HCT116 (cell line): ENCODE measurements at regions not wholly inside any gene's neighbourhood (a gene's known extent, or its start where the extent isn't known, plus 50 kb on each side); places are given as distances from the start of the nearest gene placed in this dataset.

ENCODE experiments used
- ATAC-seq: fragments of 200-7000 bp; cut with Tn5 transposase; 2 replicates; pipeline ENCODE4 v1.9.1; 2020; ENCODE audit warnings: mild to moderate bottlenecking, moderate library complexity
- BruUV-seq: library from RNA; stranded (reverse); fragments of 400-500 nt; replicated peaks from 2 replicates; lab custom pipeline; 2021; lab: Mats Ljungman, UMichigan
- CTCF ChIA-PET: fragments of 300-600 bp; sonication (Branson Sonifier 250); formaldehyde crosslinking; loops from one replicate; lab custom pipeline; 2021; ENCODE audit warnings: antibody characterized with exemption; lab: Charles Lee
- POLR2A ChIA-PET: fragments of 300-600, 350-600 bp; sonication (Branson Sonifier 250); formaldehyde crosslinking; loops from one replicate; lab custom pipeline; 2021; ENCODE audit warnings: antibody characterized with exemption; lab: Charles Lee
- RAD21 ChIA-PET, 2 experiments: fragments of 300-600 bp; sonication (Branson Sonifier 250); formaldehyde crosslinking; loops; one replicate each; lab custom pipeline; 2023; ENCODE audit warnings: low total read pairs in 2 of 2; ENCODE audit not compliant: uncharacterized antibody in 2 of 2, unreplicated experiment in 2 of 2, low non-redundant PET in 1 of 2; lab: Charles Lee
- DNase-seq: peaks from one replicate; pipeline ENCODE4 v3.0.0-alpha.2; 2010; ENCODE audit warnings: low read depth, low spot score
- H2AFZ ChIP-seq: fragments of 200-600 bp; shearing (Covaris generic), sonication (generic); 2 replicates; pipeline ENCODE4 v1.6.1; 2017; ENCODE audit warnings: low read depth, mixed run types, mixed read lengths, antibody characterized with exemption, low read length; ENCODE audit not compliant: poor library complexity, severe bottlenecking
- H3K27ac ChIP-seq: 2 replicates; pipeline ENCODE4 v1.5.1; 2012; ENCODE audit warnings: low read depth, low read length
- H3K27me3 ChIP-seq: fragments of 200-600 bp; sonication (generic); 2 replicates; pipeline ENCODE4 v1.6.1; 2016; ENCODE audit warnings: mixed run types, low read length, mixed read lengths; ENCODE audit not compliant: insufficient read depth
- H3K36me3 ChIP-seq, 2 experiments: fragments of 200-500 bp in 1 of 2; fragments of 200-600 bp in 1 of 2; sonication (Bioruptor generic) in 1 of 2; sonication (generic) in 1 of 2; 2 replicates each; pipeline versions ENCODE4 v1.5.1 to v1.6.1; 2014 to 2016; ENCODE audit warnings: low read length in 2 of 2, inconsistent platforms in 1 of 2, mixed read lengths in 1 of 2, mixed run types in 1 of 2; ENCODE audit not compliant: insufficient read depth in 2 of 2, control insufficient read depth in 1 of 2
- H3K4me1 ChIP-seq, 2 experiments: fragments of 200-600 bp in 1 of 2; sonication (generic) in 1 of 2; 2 replicates each; pipeline versions ENCODE4 v1.5.1 to v1.6.1; 2012 to 2017; ENCODE audit warnings: low read length in 2 of 2, inconsistent platforms in 1 of 2, mild to moderate bottlenecking in 1 of 2, mixed read lengths in 1 of 2, mixed run types in 1 of 2, moderate library complexity in 1 of 2; ENCODE audit not compliant: insufficient read depth in 2 of 2, control insufficient read depth in 1 of 2
- H3K4me2 ChIP-seq: fragments of 200-600 bp; sonication (generic); 2 replicates; pipeline ENCODE4 v1.6.1; 2017; ENCODE audit warnings: mixed run types, low read length, mixed read lengths
- H3K4me3 ChIP-seq, 2 experiments: fragments of 200-600 bp in 1 of 2; sonication (generic) in 1 of 2; replicated peaks in 1 of 2; 2 replicates each; pipeline ENCODE4 v1.5.1; 2011 to 2016; ENCODE audit warnings: low read length in 2 of 2, control low read depth in 1 of 2, low read depth in 1 of 2, mild to moderate bottlenecking in 1 of 2, mixed read lengths in 1 of 2, mixed run types in 1 of 2
- H3K79me2 ChIP-seq: fragments of 200-600 bp; sonication (generic); 2 replicates; pipeline ENCODE4 v1.6.1; 2017; ENCODE audit warnings: mild to moderate bottlenecking, mixed run types, low read length, moderate library complexity, mixed read lengths; ENCODE audit not compliant: insufficient read depth
- H3K9ac ChIP-seq: fragments of 200-600 bp; sonication (generic); 2 replicates; pipeline ENCODE4 v1.6.1; 2016; ENCODE audit warnings: low read length, mixed read lengths
- H3K9me2 ChIP-seq: fragments of 200-600 bp; sonication (generic), shearing (Covaris generic); 2 replicates; pipeline ENCODE4 v1.6.1; 2017; ENCODE audit warnings: mixed run types, mild to moderate bottlenecking, moderate library complexity; ENCODE audit not compliant: insufficient read depth
- H3K9me3 ChIP-seq, 2 experiments: fragments of 200-500 bp in 1 of 2; fragments of 200-600 bp in 1 of 2; sonication (Bioruptor generic) in 1 of 2; sonication (generic) in 1 of 2; 2 replicates each; pipeline ENCODE4 v1.6.1; 2014 to 2017; ENCODE audit warnings: low read length in 2 of 2, mixed read lengths in 2 of 2, inconsistent platforms in 1 of 2, low read depth in 1 of 2, mild to moderate bottlenecking in 1 of 2, mixed run types in 1 of 2, moderate library complexity in 1 of 2; ENCODE audit not compliant: control insufficient read depth in 1 of 2, insufficient read depth in 1 of 2
- H4K20me1 ChIP-seq: fragments of 200-600 bp; sonication (generic), shearing (Covaris generic); 2 replicates; pipeline ENCODE4 v1.6.1; 2017; ENCODE audit warnings: mixed run types, mild to moderate bottlenecking, moderate library complexity; ENCODE audit not compliant: insufficient read depth
- FOSL1 ChIP-seq: IDR thresholded peaks from 2 replicates; pipeline ENCODE4 v1.6.1; 2012; ENCODE audit warnings: low read depth
- RAD21 ChIP-seq: IDR thresholded peaks from 2 replicates; pipeline ENCODE4 v1.6.1; 2012; ENCODE audit warnings: low read depth, mild to moderate bottlenecking
- SIN3A ChIP-seq: IDR thresholded peaks from 2 replicates; pipeline ENCODE4 v1.6.1; 2012; ENCODE audit warnings: low read depth
- SP1 ChIP-seq: IDR thresholded peaks from 2 replicates; pipeline ENCODE4 v1.6.1; 2012; ENCODE audit warnings: low read depth
- ZFX ChIP-seq: fragments of 450-650 bp; IDR thresholded peaks from 2 replicates; pipeline ENCODE4 v1.6.1; 2017
- intact Hi-C: fragments of 100-400 bp; cut with micrococcal nuclease; formaldehyde crosslinking; loops from 2 replicates; pipeline ENCODE4 v1.10.0; 2022
- TF ChIP-seq, protein P1 (sequence below): IDR thresholded peaks from 2 replicates; pipeline ENCODE4 v1.6.1; 2012

DNA sequence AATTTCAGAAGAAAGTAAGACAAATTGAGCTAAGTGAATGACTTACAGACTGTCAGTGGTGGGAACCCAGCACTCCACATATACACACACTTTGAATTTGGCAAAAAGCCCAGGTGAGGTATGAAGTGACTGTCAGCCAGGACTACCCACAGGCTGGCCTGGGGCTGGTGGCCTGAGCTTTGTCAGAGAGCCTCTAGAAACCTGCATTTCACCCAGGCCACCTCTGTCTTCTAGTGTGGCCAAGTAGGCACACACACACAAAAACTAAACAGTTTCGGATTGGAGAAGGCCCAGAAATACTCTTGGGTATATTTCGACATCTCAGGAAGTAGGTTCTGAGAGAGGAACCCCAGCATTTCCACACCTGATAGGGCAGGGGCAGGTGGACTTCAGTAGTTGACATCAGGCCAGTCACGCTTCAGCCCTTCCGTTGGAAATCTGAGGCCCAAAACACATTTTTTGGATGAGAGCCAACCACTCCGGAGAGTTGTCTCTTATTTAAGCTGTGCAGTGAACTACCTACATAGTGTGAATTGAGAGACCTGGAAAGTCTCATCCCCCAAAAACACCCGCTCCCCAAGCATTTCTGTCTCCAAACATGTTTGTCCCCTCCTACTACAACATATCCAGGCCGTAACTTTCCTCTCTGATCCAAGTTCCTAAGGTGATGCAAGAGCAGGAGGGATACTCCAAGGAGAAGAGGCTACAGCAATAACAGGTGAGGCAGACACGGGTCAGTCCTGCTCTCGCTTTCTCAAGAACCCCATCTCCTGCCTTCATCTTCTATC lies 167.2 kb upstream of the PROX1 start:
- no peaks in the 10 kb centered on the region for H3K79me2 ChIP-seq
- H3K9me3 ChIP-seq, result no peaks in the 10 kb centered on the region
- intact Hi-C loops, result no loop called here
- no peak overlapping the region for H3K4me2 ChIP-seq
- no peak overlapping the region for H3K9ac ChIP-seq
- ATAC-seq, result no peak
- H3K4me1 ChIP-seq, result no peaks in the 10 kb centered on the region
- no peak overlapping the region for H3K27ac ChIP-seq
- no peak for DNase-seq
- no peak overlapping the region for H3K4me3 ChIP-seq
- TF ChIP-seq, protein P1, sequence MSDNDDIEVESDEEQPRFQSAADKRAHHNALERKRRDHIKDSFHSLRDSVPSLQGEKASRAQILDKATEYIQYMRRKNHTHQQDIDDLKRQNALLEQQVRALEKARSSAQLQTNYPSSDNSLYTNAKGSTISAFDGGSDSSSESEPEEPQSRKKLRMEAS, result no peak
- TF ChIP-seq FOSL1, result no peak
- no peak for TF ChIP-seq RAD21
- TF ChIP-seq SIN3A, result no peak
- no peaks in the 10 kb centered on the region for H3K36me3 ChIP-seq
- CTCF ChIA-PET, result no interaction called here
- no peaks in the 10 kb centered on the region for H4K20me1 ChIP-seq
- no peak overlapping the region for H2AFZ ChIP-seq
- no peaks in the 10 kb centered on the region for H3K9me2 ChIP-seq
- POLR2A ChIA-PET, result no interaction called here
- no TSS peak for BruUV-seq
- H3K27me3 ChIP-seq, result 0 out of 2 replicates have a peak, but pooled peaks cover 4% of the 10 kb centered on the region
- RAD21 ChIA-PET, result no interaction called here

GRCh38 chr1:213821175-213821942 lies 166.4 kb upstream of the PROX1 start:
- POLR2A ChIA-PET, result no interaction called here
- intact Hi-C loops, result no loop called here
- Histone ChIP-seq H3K4me2 (no peak overlapping the region), H3K4me1 (no peaks in the 10 kb centered on the region), H3K27ac (no peak overlapping the region), H4K20me1 (no peaks in the 10 kb centered on the region), H3K27me3 (0 out of 2 replicates have a peak, but pooled peaks cover 4% of the 10 kb centered on the region), H3K9ac (no peak overlapping the region), H3K9me3 (no peaks in the 10 kb centered on the region), H3K9me2 (no peaks in the 10 kb centered on the region), H3K36me3 (no peaks in the 10 kb centered on the region), H3K4me3 (no peak overlapping the region), H3K79me2 (no peaks in the 10 kb centered on the region), H2AFZ (no peak overlapping the region)
- DNase-seq, result no peak
- ATAC-seq, result no peak
- CTCF ChIA-PET, result no interaction called here
- TF ChIP-seq SP1 (no peak), ZFX (no peak)
- BruUV-seq, result no TSS peak
- RAD21 ChIA-PET, result no interaction called here
